ENCODE measurements at regions not wholly inside any gene's neighbourhood (a gene's known extent, or its start where the extent isn't known, plus 50 kb on each side); places are given as distances from the start of the nearest gene placed in this dataset.

GRCh38 chr7:48811071-48811470, 113.3 kb upstream of the CDC14C start:
- 0% methylated on average over 2 of the region's 2 CpGs for WGBS (ENCODE audit: low lambda C conversion rate)

More at GRCh38 chr7:48811071-48811470, 113.3 kb upstream of the CDC14C start:
- POLR2A ChIA-PET = no interaction called here
- no peaks in the 10 kb centered on the region for H3F3A ChIP-seq (replicated peaks; ENCODE audit: insufficient read depth)
- no peak overlapping the region for H3K9ac ChIP-seq
- no peaks in the 10 kb centered on the region for H3K9me2 ChIP-seq
- no peak overlapping the region for H3K4me3 ChIP-seq (ENCODE audit: low read depth in 2 of 2, low read length in 1 of 2)
- H2AFZ ChIP-seq (ENCODE audit: low read depth) = no peak overlapping the region
- H3K27ac ChIP-seq (ENCODE audit: low read depth in 2 of 2, low read length in 1 of 2) = no peak overlapping the region
- H3K9me3 ChIP-seq = no peaks in the 10 kb centered on the region
- peaks cover 3% of the 10 kb centered on the region; the same call in 1 of the 2 replicates for H3K27me3 ChIP-seq (ENCODE audit: insufficient read depth)
- no peak for TF ChIP-seq RCOR1 (IDR thresholded peaks at IDR 0.05; ENCODE audit: low read length)
- TF ChIP-seq GATA2 (CRISPR knock-in tag; IDR thresholded peaks at IDR 0.05) = no peak
- no peak for TF ChIP-seq TAF1 (IDR thresholded peaks at IDR 0.05; ENCODE audit: borderline replicate concordance, low read depth, low read length)
- no peak for TF ChIP-seq TCF12 (IDR thresholded peaks at IDR 0.05)
- no peak for TF ChIP-seq CHD2 (IDR thresholded peaks at IDR 0.05; ENCODE audit: low read length, partially characterized antibody)
- no peak for TF ChIP-seq TEAD4 (IDR thresholded peaks at IDR 0.05; ENCODE audit: borderline replicate concordance, insufficient read depth)
- TF ChIP-seq PBX3 (IDR thresholded peaks at IDR 0.05) = no peak
- TF ChIP-seq RAD21 (IDR thresholded peaks at IDR 0.05; ENCODE audit: low read length) = no peak
- no peak for TF ChIP-seq EZH2phosphoT487 (IDR thresholded peaks at IDR 0.05; ENCODE audit: borderline replicate concordance, low read depth)
- TF ChIP-seq IRF3 (IDR thresholded peaks at IDR 0.05; ENCODE audit: low read depth, low read length) = no peak
- no peak for TF ChIP-seq SIN3A (IDR thresholded peaks at IDR 0.05; ENCODE audit: borderline replicate concordance, low read depth, low read length)
- TF ChIP-seq RFX5 (IDR thresholded peaks at IDR 0.05; ENCODE audit: low read length) = no peak
- no peak for TF ChIP-seq USF2 (IDR thresholded peaks at IDR 0.05; ENCODE audit: borderline replicate concordance, low read depth, low read length)
- no peak for TF ChIP-seq USF1 (IDR thresholded peaks at IDR 0.05; ENCODE audit: borderline replicate concordance, low read depth)
- no peak for TF ChIP-seq POLR2AphosphoS5 (IDR thresholded peaks at IDR 0.05; ENCODE audit: low read depth, low read length)
- TF ChIP-seq GABPA (IDR thresholded peaks at IDR 0.05; ENCODE audit: low read depth) = no peak
- no peaks in the 10 kb centered on the region for H4K20me1 ChIP-seq (ENCODE audit: insufficient read depth)
- H3K4me1 ChIP-seq (ENCODE audit: control insufficient read depth in 1 of 2, insufficient read depth in 2 of 2, low read depth in 1 of 2, low read length in 1 of 2) = no peaks in the 10 kb centered on the region
- no peak for DNase-seq
- no peaks in the 10 kb centered on the region for H3K36me3 ChIP-seq (replicated peaks in 1 of 2; ENCODE audit: control insufficient read depth in 1 of 2, insufficient read depth in 2 of 2, low read length in 1 of 2)
- H3K79me2 ChIP-seq (ENCODE audit: insufficient read depth) = no peaks in the 10 kb centered on the region
- H3K4me2 ChIP-seq = no peak overlapping the region
- CTCF ChIA-PET = no interaction called here

Measured in SK-N-SH (cell line).